Vagina (tissue), 2 donors: ENCODE measurements at regions not wholly inside any gene's neighbourhood (a gene's known extent, or its start where the extent isn't known, plus 50 kb on each side); places are given as distances from the start of the nearest gene placed in this dataset.
"Not testable (repeated sequence)": the region's sequence is repeated elsewhere in the genome, so short reads cannot be mapped to it uniquely, and the experiment has no call there.

Experiments
- DNase-seq, 2 donors: peaks; one replicate each; pipeline ENCODE4 v3.0.0-alpha.2; 2017; ENCODE audit errors: extremely low spot score in 2 of 2
- H3K27ac ChIP-seq: fragments of 200-600 bp; sonication (generic); one replicate; pipeline ENCODE4 v1.5.1; 2019
- H3K27me3 ChIP-seq: fragments of 200-600 bp; sonication (generic); one replicate; pipeline ENCODE4 v1.5.1; 2019
- H3K36me3 ChIP-seq, 2 donors: fragments of 200-600 bp; sonication (generic); one replicate each; pipeline ENCODE4 v1.5.1; 2017 to 2019
- H3K4me1 ChIP-seq: fragments of 200-600 bp; sonication (generic); one replicate; pipeline ENCODE4 v1.5.1; 2019
- H3K4me3 ChIP-seq, 2 donors: fragments of 200-600 bp; sonication (generic); 1 replicate in 1 of 2; 2 replicates in 1 of 2; pipeline ENCODE4 v1.5.1; 2016 to 2019
- H3K9me3 ChIP-seq: fragments of 200-600 bp; sonication (generic); one replicate; pipeline ENCODE4 v1.5.1; 2019
- POLR2A ChIP-seq, 2 donors: fragments of 450-650 bp; IDR thresholded peaks; one replicate each; pipeline ENCODE4 v1.6.1; 2017; ENCODE audit warnings: antibody characterized with exemption in 2 of 2, mild to moderate bottlenecking in 2 of 2, moderate library complexity in 2 of 2
- POLR2AphosphoS5 ChIP-seq, 2 donors: sonication (generic); formaldehyde crosslinking; IDR thresholded peaks; one replicate each; pipeline ENCODE4 v1.9.0; 2017; ENCODE audit warnings: antibody characterized with exemption in 2 of 2, mild to moderate bottlenecking in 2 of 2, low read depth in 1 of 2; ENCODE audit not compliant: insufficient read depth in 1 of 2
- intact Hi-C: fragments of 100-400 bp; cut with DNase I; formaldehyde crosslinking; loops from one replicate; pipeline ENCODE4 v1.15.1; 2023
- TF ChIP-seq, protein P1 (sequence below), 3 experiments: fragments of 450-650 bp in 2 of 3; fragments of 200-600 bp in 1 of 3; sonication (generic) in 1 of 3; IDR thresholded peaks; one replicate each; pipeline ENCODE4 v1.5.1; 2017 to 2019; ENCODE audit warnings: antibody characterized with exemption in 3 of 3, mild to moderate bottlenecking in 2 of 3, moderate library complexity in 2 of 3

DNA sequence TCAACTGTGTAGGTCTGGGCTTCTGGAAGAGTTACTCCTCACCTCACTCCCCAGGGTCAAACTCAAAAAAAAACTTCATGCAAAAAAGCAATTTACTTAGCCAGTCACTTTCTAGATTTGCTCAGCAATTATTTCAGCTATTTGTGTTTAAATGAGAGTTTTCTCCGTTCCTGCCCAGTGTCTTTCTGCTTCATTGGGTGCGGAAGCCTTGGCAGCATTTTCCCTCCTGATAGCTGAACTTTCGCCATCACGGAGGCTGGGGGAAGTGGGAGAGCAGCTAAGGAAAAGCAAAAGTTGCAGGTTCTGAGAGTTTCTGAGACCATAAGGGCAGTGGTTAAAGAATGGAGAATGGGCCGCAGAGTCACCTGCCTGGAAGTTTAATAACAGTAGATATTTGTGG lies 287.1 kb upstream of the DYNLRB2 start:
- no peak for TF ChIP-seq POLR2AphosphoS5 (IDR thresholded peaks at IDR 0.05; ENCODE audit: insufficient read depth in 1 of 2, low read depth in 1 of 2)
- TF ChIP-seq, protein P1, sequence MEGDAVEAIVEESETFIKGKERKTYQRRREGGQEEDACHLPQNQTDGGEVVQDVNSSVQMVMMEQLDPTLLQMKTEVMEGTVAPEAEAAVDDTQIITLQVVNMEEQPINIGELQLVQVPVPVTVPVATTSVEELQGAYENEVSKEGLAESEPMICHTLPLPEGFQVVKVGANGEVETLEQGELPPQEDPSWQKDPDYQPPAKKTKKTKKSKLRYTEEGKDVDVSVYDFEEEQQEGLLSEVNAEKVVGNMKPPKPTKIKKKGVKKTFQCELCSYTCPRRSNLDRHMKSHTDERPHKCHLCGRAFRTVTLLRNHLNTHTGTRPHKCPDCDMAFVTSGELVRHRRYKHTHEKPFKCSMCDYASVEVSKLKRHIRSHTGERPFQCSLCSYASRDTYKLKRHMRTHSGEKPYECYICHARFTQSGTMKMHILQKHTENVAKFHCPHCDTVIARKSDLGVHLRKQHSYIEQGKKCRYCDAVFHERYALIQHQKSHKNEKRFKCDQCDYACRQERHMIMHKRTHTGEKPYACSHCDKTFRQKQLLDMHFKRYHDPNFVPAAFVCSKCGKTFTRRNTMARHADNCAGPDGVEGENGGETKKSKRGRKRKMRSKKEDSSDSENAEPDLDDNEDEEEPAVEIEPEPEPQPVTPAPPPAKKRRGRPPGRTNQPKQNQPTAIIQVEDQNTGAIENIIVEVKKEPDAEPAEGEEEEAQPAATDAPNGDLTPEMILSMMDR (IDR thresholded peaks at IDR 0.05), result no peak
- TF ChIP-seq POLR2A (IDR thresholded peaks at IDR 0.05), result no peak
- H3K27ac ChIP-seq, result no peak overlapping the region
- H3K4me3 ChIP-seq, result no peak overlapping the region
- H3K27me3 ChIP-seq, result no peaks in the 10 kb centered on the region
- no peaks in the 10 kb centered on the region for H3K4me1 ChIP-seq
- DNase-seq, result no peak
- H3K9me3 ChIP-seq, result no peaks in the 10 kb centered on the region
- intact Hi-C loops, result no loop called here
- H3K36me3 ChIP-seq, result no peaks in the 10 kb centered on the region

DNA sequence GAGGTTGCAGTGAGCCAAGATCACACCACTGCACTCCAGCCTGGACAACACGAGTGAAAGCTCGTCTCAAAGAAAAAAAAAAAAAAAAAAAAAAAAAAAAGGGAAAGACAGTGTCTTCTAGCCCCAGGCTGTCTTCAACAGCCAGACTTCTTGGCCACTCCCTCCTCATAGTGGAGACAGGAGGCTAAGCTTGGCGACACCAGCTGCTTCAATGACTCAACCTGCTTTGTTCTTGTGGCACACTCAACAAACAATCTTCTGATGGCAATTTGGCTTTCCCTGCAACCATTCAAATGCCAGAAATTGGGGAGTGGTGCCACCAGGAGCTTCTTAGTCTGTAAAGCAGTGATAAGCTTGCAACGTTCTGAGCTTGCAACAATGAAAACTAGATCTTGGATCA lies 290.4 kb upstream of the DYNLRB2 start:
- intact Hi-C loops, result no loop called here
- no peak overlapping the region for H3K4me3 ChIP-seq
- TF ChIP-seq, protein P1 (IDR thresholded peaks at IDR 0.05), result no peak
- TF ChIP-seq POLR2A (IDR thresholded peaks at IDR 0.05) (no peak), POLR2AphosphoS5 (IDR thresholded peaks at IDR 0.05; ENCODE audit: insufficient read depth in 1 of 2, low read depth in 1 of 2) (no peak)
- no peaks in the 10 kb centered on the region for H3K36me3 ChIP-seq
- no peaks in the 10 kb centered on the region for H3K27me3 ChIP-seq
- H3K9me3 ChIP-seq, result no peaks in the 10 kb centered on the region
- H3K27ac ChIP-seq, result no peak overlapping the region
- no peaks in the 10 kb centered on the region for H3K4me1 ChIP-seq
- no peak for DNase-seq

DNA sequence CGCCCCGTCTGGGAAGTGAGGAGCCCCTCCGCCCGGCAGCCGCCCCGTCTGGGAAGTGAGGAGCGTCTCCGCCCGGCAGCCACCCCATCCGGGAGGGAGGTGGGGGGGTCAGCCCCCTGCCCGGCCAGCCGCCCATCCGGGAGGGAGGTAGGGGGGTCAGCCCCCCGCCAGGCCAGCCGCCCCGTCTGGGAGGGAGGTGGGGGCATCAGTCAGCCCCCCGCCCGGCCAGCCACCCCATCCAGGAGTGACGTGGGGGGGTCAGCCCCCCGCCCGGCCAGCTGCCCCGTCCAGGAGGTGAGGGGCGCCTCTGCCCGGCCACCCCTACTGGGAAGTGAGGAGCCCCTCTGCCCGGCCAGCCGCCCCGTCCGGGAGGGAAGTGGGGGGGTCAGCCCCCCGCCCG lies 297.5 kb upstream of the DYNLRB2 start:
- H3K36me3 ChIP-seq, DNase-seq, H3K27ac ChIP-seq, intact Hi-C loops, H3K4me3 ChIP-seq, H3K27me3 ChIP-seq, H3K4me1 ChIP-seq, H3K9me3 ChIP-seq: not testable (repeated sequence)

- H3K9me3 ChIP-seq, H3K27ac ChIP-seq, H3K27me3 ChIP-seq, H3K4me3 ChIP-seq, intact Hi-C loops, H3K36me3 ChIP-seq, H3K4me1 ChIP-seq, DNase-seq: not testable (repeated sequence)
Observed at GRCh38 chr16:80242279-80242678, 298.5 kb upstream of the DYNLRB2 start.

DNA sequence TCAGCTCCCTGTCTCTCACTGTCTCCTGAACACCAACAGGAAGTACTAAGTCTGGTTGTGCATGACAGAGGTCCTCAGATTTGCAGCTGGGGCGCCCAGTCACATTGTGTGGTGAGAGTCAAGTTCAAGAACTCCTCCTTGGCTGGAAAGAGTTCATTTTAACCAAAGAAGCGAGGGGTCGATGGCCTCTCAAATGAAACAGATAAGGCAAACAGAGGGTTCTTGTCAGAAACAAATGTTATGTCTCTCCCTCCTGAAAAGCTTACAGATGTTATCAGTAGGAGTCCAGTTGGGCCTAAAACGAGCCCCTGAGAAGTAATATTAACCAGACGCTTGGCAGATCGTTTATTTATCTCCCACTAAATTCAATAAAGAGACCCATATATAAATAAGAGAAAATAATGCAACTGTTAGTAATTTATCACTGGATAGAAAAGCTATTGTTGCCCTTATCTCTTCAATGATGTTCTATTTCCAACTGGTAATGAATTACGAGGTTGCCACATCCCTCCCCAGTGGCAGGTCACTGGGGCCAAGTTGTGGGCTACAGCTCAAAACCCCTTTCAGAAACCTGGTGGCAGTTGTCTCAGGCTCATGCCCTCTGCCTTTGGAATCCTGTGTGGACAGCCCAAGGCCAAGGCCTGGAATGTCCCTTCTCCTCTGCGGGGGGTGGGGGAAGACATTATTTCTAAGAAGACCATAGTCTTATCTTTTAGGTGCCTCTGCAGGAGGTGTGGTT lies 307.5 kb upstream of the DYNLRB2 start:
- peaks cover 15% of the 10 kb centered on the region for H3K4me1 ChIP-seq
- DNase-seq, result no peak
- no peaks in the 10 kb centered on the region for H3K27me3 ChIP-seq
- no peaks in the 10 kb centered on the region for H3K36me3 ChIP-seq
- no peak overlapping the region for H3K4me3 ChIP-seq
- TF ChIP-seq POLR2A (IDR thresholded peaks at IDR 0.05) (no peak), POLR2AphosphoS5 (IDR thresholded peaks at IDR 0.05; ENCODE audit: insufficient read depth in 1 of 2, low read depth in 1 of 2) (no peak)
- TF ChIP-seq, protein P1 (IDR thresholded peaks at IDR 0.05), result no peak
- no peaks in the 10 kb centered on the region for H3K9me3 ChIP-seq
- H3K27ac ChIP-seq, result no peak overlapping the region
- intact Hi-C loops, result no loop called here

GRCh38 chr16:80231888-80232287 lies 308.9 kb upstream of the DYNLRB2 start:
- H3K4me1 ChIP-seq, result peaks cover 15% of the 10 kb centered on the region
- intact Hi-C loops, result no loop called here
- H3K36me3 ChIP-seq, result no peaks in the 10 kb centered on the region
- no peak overlapping the region for H3K4me3 ChIP-seq
- no peak overlapping the region for H3K27ac ChIP-seq
- no peak for TF ChIP-seq POLR2AphosphoS5 (IDR thresholded peaks at IDR 0.05; ENCODE audit: insufficient read depth in 1 of 2, low read depth in 1 of 2)
- TF ChIP-seq POLR2A (IDR thresholded peaks at IDR 0.05), result no peak
- TF ChIP-seq, protein P1 (IDR thresholded peaks at IDR 0.05), result no peak
- DNase-seq, result no peak
- no peaks in the 10 kb centered on the region for H3K27me3 ChIP-seq
- H3K9me3 ChIP-seq, result no peaks in the 10 kb centered on the region
